ENCODE measurements at regions not wholly inside any gene's neighbourhood (a gene's known extent, or its start where the extent isn't known, plus 50 kb on each side); places are given as distances from the start of the nearest gene placed in this dataset.

- no CpG with 5 or more reads among the region's 1 CpG for WGBS (ENCODE audit: insufficient coverage)
- DNase-seq, result no peak
- Histone ChIP-seq H3K9me3 (replicated peaks; ENCODE audit: control insufficient read depth, low read depth, low read length) (no peaks in the 10 kb centered on the region), H3K4me3 (ENCODE audit: low read length) (no peak overlapping the region), H3K27me3 (ENCODE audit: control insufficient read depth, insufficient read depth, low read length) (no peaks in the 10 kb centered on the region), H3K4me1 (ENCODE audit: control insufficient read depth, insufficient read depth, low read length) (no peaks in the 10 kb centered on the region), H3K36me3 (ENCODE audit: control insufficient read depth, insufficient read depth, low read length) (no peaks in the 10 kb centered on the region), H3K27ac (ENCODE audit: low read length) (no peak overlapping the region)
These were observed 1504.4 kb upstream of the ZEB2 start for GRCh38 chr2:146024212-146024743.

- H3K27me3 ChIP-seq (ENCODE audit: control insufficient read depth, insufficient read depth, low read length), result no peaks in the 10 kb centered on the region
- DNase-seq, result no peak
- no peak overlapping the region for H3K27ac ChIP-seq (ENCODE audit: low read length)
- no peak overlapping the region for H3K4me3 ChIP-seq (ENCODE audit: low read length)
- no peaks in the 10 kb centered on the region for H3K4me1 ChIP-seq (ENCODE audit: control insufficient read depth, insufficient read depth, low read length)
- H3K9me3 ChIP-seq (replicated peaks; ENCODE audit: control insufficient read depth, low read depth, low read length), result no peaks in the 10 kb centered on the region
- H3K36me3 ChIP-seq (ENCODE audit: control insufficient read depth, insufficient read depth, low read length), result no peaks in the 10 kb centered on the region
These were observed 1484.5 kb upstream of the ZEB2 start for GRCh38 chr2:146004462-146004861.

GRCh38 chr2:146003337-146003736 is 1483.4 kb upstream of the ZEB2 start:
- H3K27ac ChIP-seq (ENCODE audit: low read length), result no peak overlapping the region
- DNase-seq, result no peak
- no peak overlapping the region for H3K4me3 ChIP-seq (ENCODE audit: low read length)
- H3K9me3 ChIP-seq (replicated peaks; ENCODE audit: control insufficient read depth, low read depth, low read length), result no peaks in the 10 kb centered on the region
- no peaks in the 10 kb centered on the region for H3K36me3 ChIP-seq (ENCODE audit: control insufficient read depth, insufficient read depth, low read length)
- WGBS (ENCODE audit: insufficient coverage), result 67% methylated on average over 1 of the region's 4 CpGs
- no peaks in the 10 kb centered on the region for H3K27me3 ChIP-seq (ENCODE audit: control insufficient read depth, insufficient read depth, low read length)
- H3K4me1 ChIP-seq (ENCODE audit: control insufficient read depth, insufficient read depth, low read length), result no peaks in the 10 kb centered on the region

- Histone ChIP-seq H3K27ac (ENCODE audit: low read length) (no peak overlapping the region), H3K4me3 (ENCODE audit: low read length) (no peak overlapping the region), H3K4me1 (ENCODE audit: control insufficient read depth, insufficient read depth, low read length) (no peaks in the 10 kb centered on the region), H3K9me3 (replicated peaks; ENCODE audit: control insufficient read depth, low read depth, low read length) (peaks cover 4% of the 10 kb centered on the region), H3K36me3 (ENCODE audit: control insufficient read depth, insufficient read depth, low read length) (no peaks in the 10 kb centered on the region), H3K27me3 (ENCODE audit: control insufficient read depth, insufficient read depth, low read length) (no peaks in the 10 kb centered on the region)
- DNase-seq, result no peak
These were observed 1475.0 kb upstream of the ZEB2 start for GRCh38 chr2:145994910-145995309.

GRCh38 chr2:145992572-145992971 is 1472.7 kb upstream of the ZEB2 start:
- Histone ChIP-seq H3K36me3 (ENCODE audit: control insufficient read depth, insufficient read depth, low read length) (no peaks in the 10 kb centered on the region), H3K27ac (ENCODE audit: low read length) (no peak overlapping the region), H3K9me3 (replicated peaks; ENCODE audit: control insufficient read depth, low read depth, low read length) (peaks cover 4% of the 10 kb centered on the region), H3K4me3 (ENCODE audit: low read length) (no peak overlapping the region), H3K4me1 (ENCODE audit: control insufficient read depth, insufficient read depth, low read length) (no peaks in the 10 kb centered on the region), H3K27me3 (ENCODE audit: control insufficient read depth, insufficient read depth, low read length) (no peaks in the 10 kb centered on the region)
- WGBS (ENCODE audit: insufficient coverage), result no CpG with 5 or more reads among the region's 3 CpGs
- no peak for DNase-seq

- no peak for DNase-seq
- H3K4me1 ChIP-seq (ENCODE audit: control insufficient read depth, insufficient read depth, low read length), result no peaks in the 10 kb centered on the region
- WGBS (ENCODE audit: insufficient coverage), result 80% methylated on average over 1 of the region's 2 CpGs
- H3K4me3 ChIP-seq (ENCODE audit: low read length), result no peak overlapping the region
- no peaks in the 10 kb centered on the region for H3K27me3 ChIP-seq (ENCODE audit: control insufficient read depth, insufficient read depth, low read length)
- no peak overlapping the region for H3K27ac ChIP-seq (ENCODE audit: low read length)
- H3K36me3 ChIP-seq (ENCODE audit: control insufficient read depth, insufficient read depth, low read length), result no peaks in the 10 kb centered on the region
- no peaks in the 10 kb centered on the region for H3K9me3 ChIP-seq (replicated peaks; ENCODE audit: control insufficient read depth, low read depth, low read length)
These were observed 1467.9 kb upstream of the ZEB2 start for GRCh38 chr2:145987793-145988192.

- Histone ChIP-seq H3K4me1 (ENCODE audit: control insufficient read depth, insufficient read depth, low read length) (no peaks in the 10 kb centered on the region), H3K36me3 (ENCODE audit: control insufficient read depth, insufficient read depth, low read length) (no peaks in the 10 kb centered on the region), H3K27me3 (ENCODE audit: control insufficient read depth, insufficient read depth, low read length) (no peaks in the 10 kb centered on the region), H3K4me3 (ENCODE audit: low read length) (no peak overlapping the region), H3K9me3 (replicated peaks; ENCODE audit: control insufficient read depth, low read depth, low read length) (no peaks in the 10 kb centered on the region), H3K27ac (ENCODE audit: low read length) (no peak overlapping the region)
- no peak for DNase-seq
These were observed 1465.6 kb upstream of the ZEB2 start for GRCh38 chr2:145985517-145985916.

GRCh38 chr2:145984580-145984979 is 1464.7 kb upstream of the ZEB2 start:
- no peaks in the 10 kb centered on the region for H3K36me3 ChIP-seq (ENCODE audit: control insufficient read depth, insufficient read depth, low read length)
- H3K27me3 ChIP-seq (ENCODE audit: control insufficient read depth, insufficient read depth, low read length), result no peaks in the 10 kb centered on the region
- 100% methylated on average over 1 of the region's 2 CpGs for WGBS (ENCODE audit: insufficient coverage)

GRCh38 chr2:145980318-145980717 is 1460.4 kb upstream of the ZEB2 start:
- Histone ChIP-seq H3K27me3 (ENCODE audit: control insufficient read depth, insufficient read depth, low read length) (no peaks in the 10 kb centered on the region), H3K36me3 (ENCODE audit: control insufficient read depth, insufficient read depth, low read length) (no peaks in the 10 kb centered on the region), H3K4me1 (ENCODE audit: control insufficient read depth, insufficient read depth, low read length) (no peaks in the 10 kb centered on the region), H3K9me3 (replicated peaks; ENCODE audit: control insufficient read depth, low read depth, low read length) (no peaks in the 10 kb centered on the region), H3K27ac (ENCODE audit: low read length) (no peak overlapping the region), H3K4me3 (ENCODE audit: low read length) (no peak overlapping the region)
- no peak for DNase-seq
- no CpG with 5 or more reads among the region's 2 CpGs for WGBS (ENCODE audit: insufficient coverage)

More at GRCh38 chr2:145984580-145984979, 1464.7 kb upstream of the ZEB2 start:
- Histone ChIP-seq H3K9me3 (replicated peaks; ENCODE audit: control insufficient read depth, low read depth, low read length) (no peaks in the 10 kb centered on the region), H3K27ac (ENCODE audit: low read length) (no peak overlapping the region), H3K4me1 (ENCODE audit: control insufficient read depth, insufficient read depth, low read length) (no peaks in the 10 kb centered on the region), H3K4me3 (ENCODE audit: low read length) (no peak overlapping the region)
- no peak for DNase-seq

- H3K36me3 ChIP-seq (ENCODE audit: control insufficient read depth, insufficient read depth, low read length), result no peaks in the 10 kb centered on the region
- H3K9me3 ChIP-seq (replicated peaks; ENCODE audit: control insufficient read depth, low read depth, low read length), result no peaks in the 10 kb centered on the region
- H3K27me3 ChIP-seq (ENCODE audit: control insufficient read depth, insufficient read depth, low read length), result no peaks in the 10 kb centered on the region
- no peak overlapping the region for H3K27ac ChIP-seq (ENCODE audit: low read length)
- no peak for DNase-seq
- H3K4me1 ChIP-seq (ENCODE audit: control insufficient read depth, insufficient read depth, low read length), result no peaks in the 10 kb centered on the region
- no peak overlapping the region for H3K4me3 ChIP-seq (ENCODE audit: low read length)
- no CpG with 5 or more reads among the region's 3 CpGs for WGBS (ENCODE audit: insufficient coverage)
These were observed 1455.5 kb upstream of the ZEB2 start for GRCh38 chr2:145975406-145975805.

GRCh38 chr2:145961846-145962245 is 1441.9 kb upstream of the ZEB2 start:
- Histone ChIP-seq H3K27ac (ENCODE audit: low read length) (no peak overlapping the region), H3K36me3 (ENCODE audit: control insufficient read depth, insufficient read depth, low read length) (no peaks in the 10 kb centered on the region), H3K9me3 (replicated peaks; ENCODE audit: control insufficient read depth, low read depth, low read length) (peaks cover 6% of the 10 kb centered on the region), H3K4me3 (ENCODE audit: low read length) (no peak overlapping the region), H3K27me3 (ENCODE audit: control insufficient read depth, insufficient read depth, low read length) (no peaks in the 10 kb centered on the region), H3K4me1 (ENCODE audit: control insufficient read depth, insufficient read depth, low read length) (no peaks in the 10 kb centered on the region)
- no peak for DNase-seq
- whole genome bisulfite sequencing (ENCODE audit: insufficient coverage), result no CpG with 5 or more reads among the region's 1 CpG

Data from muscle of leg (tissue), 3 donors.